ENCODE measurements at regions not wholly inside any gene's neighbourhood (a gene's known extent, or its start where the extent isn't known, plus 50 kb on each side); places are given as distances from the start of the nearest gene placed in this dataset.

GRCh38 chr17:74087002-74087585 lies 116.4 kb upstream of the RPL38 start:
- TF ChIP-seq CTCF (IDR thresholded peaks at IDR 0.05), result no peak
- TF ChIP-seq POLR2A (IDR thresholded peaks at IDR 0.05), result no peak
- WGBS, 2 donors, result 65 to 66% methylated on average over 9 of the region's 9 CpGs
- intact Hi-C loops (cut with DNase I; ENCODE audit: low total_unique reads), result no loop called here
- DNase-seq (ENCODE audit: low spot score in 2 of 2), result no peak
- H3K4me3 ChIP-seq (ENCODE audit: low read depth, poor library complexity, severe bottlenecking), result no peak overlapping the region

GRCh38 chr17:74088285-74088933 lies 115.1 kb upstream of the RPL38 start:
- no peak overlapping the region for H3K4me3 ChIP-seq (ENCODE audit: low read depth, poor library complexity, severe bottlenecking)
- intact Hi-C loops (cut with DNase I; ENCODE audit: low total_unique reads), result no loop called here
- DNase-seq (ENCODE audit: low spot score in 2 of 2), result no peak
- TF ChIP-seq CTCF (IDR thresholded peaks at IDR 0.05) (no peak), POLR2A (IDR thresholded peaks at IDR 0.05) (no peak)
- 78 to 85% methylated on average over 6 of the region's 6 CpGs for WGBS, 2 donors

GRCh38 chr17:74088934-74089329 lies 114.5 kb upstream of the RPL38 start:
- intact Hi-C loops (cut with DNase I; ENCODE audit: low total_unique reads), result no loop called here
- no peak overlapping the region for H3K4me3 ChIP-seq (ENCODE audit: low read depth, poor library complexity, severe bottlenecking)
- TF ChIP-seq CTCF (IDR thresholded peaks at IDR 0.05), result no peak
- TF ChIP-seq POLR2A (IDR thresholded peaks at IDR 0.05), result no peak
- WGBS, 2 donors, result 59 to 82% methylated on average over 5 of the region's 5 CpGs
- no peak for DNase-seq (ENCODE audit: low spot score in 2 of 2)

- no peak for TF ChIP-seq POLR2A (IDR thresholded peaks at IDR 0.05)
- no peak for TF ChIP-seq CTCF (IDR thresholded peaks at IDR 0.05)
- DNase-seq (ENCODE audit: low spot score in 2 of 2), result no peak
- intact Hi-C loops (cut with DNase I; ENCODE audit: low total_unique reads), result no loop called here
- WGBS, 2 donors, result 66 to 78% methylated on average over 3 of the region's 3 CpGs
- H3K4me3 ChIP-seq (ENCODE audit: low read depth, poor library complexity, severe bottlenecking), result no peak overlapping the region
Measured at GRCh38 chr17:74089380-74089779, 114.1 kb upstream of the RPL38 start.

- TF ChIP-seq POLR2A (IDR thresholded peaks at IDR 0.05), result no peak
- no peak for TF ChIP-seq CTCF (IDR thresholded peaks at IDR 0.05)
- intact Hi-C loops (cut with DNase I; ENCODE audit: low total_unique reads), result no loop called here
- DNase-seq (ENCODE audit: low spot score in 2 of 2), result no peak
- H3K4me3 ChIP-seq (ENCODE audit: low read depth, poor library complexity, severe bottlenecking), result no peak overlapping the region
- WGBS, 2 donors, result 45 to 54% methylated on average over 4 of the region's 4 CpGs
Measured at GRCh38 chr17:74089869-74090464, 113.5 kb upstream of the RPL38 start.

Measured in lower leg skin (tissue), 4 donors.